ENCODE measurements at regions not wholly inside any gene's neighbourhood (a gene's known extent, or its start where the extent isn't known, plus 50 kb on each side); places are given as distances from the start of the nearest gene placed in this dataset.

- intact Hi-C loops (cut with DNase I), result loop anchor here in 7 of 10 donors (5.0 to 10.0 kb wide), 6 partner anchors 65 to 235 kb away; partner anchors contain the start of genes TMPO (in 5 of the 7), APAF1 (in 1 of the 7) and IKBIP (in 1 of the 7)
- H3K27ac ChIP-seq, result peak overlapping the region in 4 of 10 donors; percentile 50 to 72 (median 60)
- peaks cover under 1 to 36% (median 23%) of the 10 kb centered on the region in 9 donors for H3K4me1 ChIP-seq
- no peak for TF ChIP-seq CTCF (IDR thresholded peaks at IDR 0.05)
- 65 to 76% methylated on average over 16 of the region's 16 CpGs for WGBS, 2 donors
- no peak overlapping the region for H3K4me3 ChIP-seq
- no peaks in the 10 kb centered on the region for H3K36me3 ChIP-seq
- no peak for ATAC-seq
- H3K27me3 ChIP-seq, result no peaks in the 10 kb centered on the region
- no peaks in the 10 kb centered on the region for H3K9me3 ChIP-seq
- no peak for DNase-seq
These were observed 95.5 kb upstream of the TMPO start for GRCh38 chr12:98419795-98420404.

- H3K4me1 ChIP-seq, result peaks cover 3 to 39% (median 23%) of the 10 kb centered on the region in 9 donors
- no peaks in the 10 kb centered on the region for H3K27me3 ChIP-seq
- H3K9me3 ChIP-seq, result no peaks in the 10 kb centered on the region
- no peaks in the 10 kb centered on the region for H3K36me3 ChIP-seq
- peak overlapping the region in 3 of 10 donors; percentile 51 to 72 (median 69) for H3K27ac ChIP-seq
- ATAC-seq, result no peak
- DNase-seq, result no peak
- 44 to 47% methylated on average over 6 of the region's 6 CpGs for WGBS, 2 donors
- H3K4me3 ChIP-seq, result no peak overlapping the region
- intact Hi-C loops (cut with DNase I), result loop anchor here in 6 of 10 donors (5.0 to 10.0 kb wide), 4 partner anchors 64 to 234 kb away; partner anchors contain the start of gene TMPO (in 5 of the 6)
- TF ChIP-seq CTCF (IDR thresholded peaks at IDR 0.05), result no peak
These were observed 94.9 kb upstream of the TMPO start for GRCh38 chr12:98420461-98420860.

GRCh38 chr12:98421316-98421715 lies 94.1 kb upstream of the TMPO start:
- 92 to 93% methylated on average over 8 of the region's 8 CpGs for WGBS, 2 donors
- TF ChIP-seq CTCF (IDR thresholded peaks at IDR 0.05), result no peak
- H3K27ac ChIP-seq, result peak overlapping the region in 2 of 10 donors; percentile 33 to 72
- peaks cover 3 to 39% (median 23%) of the 10 kb centered on the region in 9 donors for H3K4me1 ChIP-seq
- H3K4me3 ChIP-seq, result no peak overlapping the region
- no peak for DNase-seq
- no peaks in the 10 kb centered on the region for H3K27me3 ChIP-seq
- no peaks in the 10 kb centered on the region for H3K9me3 ChIP-seq
- intact Hi-C loops (cut with DNase I), result loop anchor here in 6 of 10 donors (5.0 to 10.0 kb wide), 4 partner anchors 63 to 233 kb away; partner anchors contain the start of gene TMPO (in 5 of the 6)
- H3K36me3 ChIP-seq, result no peaks in the 10 kb centered on the region
- ATAC-seq, result no peak

GRCh38 chr12:98422359-98422758 lies 93.0 kb upstream of the TMPO start:
- H3K27me3 ChIP-seq, result no peaks in the 10 kb centered on the region
- no peaks in the 10 kb centered on the region for H3K9me3 ChIP-seq
- WGBS, 2 donors, result 81 to 82% methylated on average over 11 of the region's 11 CpGs
- intact Hi-C loops (cut with DNase I), result loop anchor here in 6 of 10 donors (5.0 to 10.0 kb wide), 4 partner anchors 62 to 232 kb away; partner anchors contain the start of gene TMPO (in 5 of the 6)
- no peak for TF ChIP-seq CTCF (IDR thresholded peaks at IDR 0.05)
- ATAC-seq (peak in 3 of 8 donors; percentile 10 to 32 (median 20)), DNase-seq (peak in 1 of 2 donors; percentile 37)
- peak overlapping the region in 2 of 10 donors; percentile 33 to 65 for H3K27ac ChIP-seq
- H3K4me1 ChIP-seq, result peaks cover 3 to 39% (median 21%) of the 10 kb centered on the region in 9 donors
- no peak overlapping the region for H3K4me3 ChIP-seq
- H3K36me3 ChIP-seq, result no peaks in the 10 kb centered on the region

All from heart right ventricle (tissue), 16 donors.